IMR-90 (cell line): ENCODE measurements at regions not wholly inside any gene's neighbourhood (a gene's known extent, or its start where the extent isn't known, plus 50 kb on each side); places are given as distances from the start of the nearest gene placed in this dataset.

Experiments used
- ATAC-seq: fragments of 200-7000 bp; cut with Tn5 transposase; 2 replicates; pipeline ENCODE4 v1.9.1; 2020; ENCODE audit warnings: low read depth, mild to moderate bottlenecking, moderate library complexity
- BruUV-seq: library from RNA; stranded (reverse); fragments of 400-500 nt; replicated peaks from 2 replicates; lab custom pipeline; 2021; lab: Mats Ljungman, UMichigan
- CTCF ChIA-PET: fragments of 300-600 bp; formaldehyde crosslinking; extraction: SDS; loops from one replicate; lab custom pipeline; 2021; ENCODE audit warnings: antibody characterized with exemption; lab: Yijun Ruan, JAX
- POLR2A ChIA-PET: fragments of 300-600 bp; sonication (Branson Sonifier 250); formaldehyde crosslinking; loops from one replicate; lab custom pipeline; 2022; ENCODE audit warnings: antibody characterized with exemption; ENCODE audit not compliant: unreplicated experiment; lab: Charles Lee
- DNase-seq: peaks from one replicate; pipeline ENCODE4 v3.0.0; 2013
- H2AFZ ChIP-seq: replicated peaks from 2 replicates; pipeline ENCODE3; 2013; ENCODE audit warnings: low read length, mild to moderate bottlenecking; ENCODE audit not compliant: poor library complexity
- H2AK5ac ChIP-seq: 2 replicates; pipeline ENCODE4 v1.6.1; 2013; ENCODE audit warnings: low read depth, low read length, inconsistent platforms
- H2AK9ac ChIP-seq: replicated peaks from 2 replicates; pipeline ENCODE3; 2013; ENCODE audit warnings: mild to moderate bottlenecking, low read depth, low read length, moderate library complexity; ENCODE audit not compliant: poor library complexity
- H2BK120ac ChIP-seq: 2 replicates; pipeline ENCODE4 v1.6.1; 2013; ENCODE audit warnings: low read depth, low read length, inconsistent platforms
- H2BK15ac ChIP-seq: 3 replicates; pipeline ENCODE4 v1.6.1; 2013; ENCODE audit warnings: low read depth, low read length, inconsistent platforms
- H2BK20ac ChIP-seq: 2 replicates; pipeline ENCODE4 v1.6.1; 2013; ENCODE audit warnings: low read depth, mild to moderate bottlenecking, inconsistent platforms, low read length, moderate library complexity
- H2BK5ac ChIP-seq: 2 replicates; pipeline ENCODE4 v1.6.1; 2013; ENCODE audit warnings: mild to moderate bottlenecking, low read depth, low read length, inconsistent platforms; ENCODE audit not compliant: poor library complexity, severe bottlenecking
- H3K14ac ChIP-seq: replicated peaks from 2 replicates; pipeline ENCODE4 v1.6.1; 2013; ENCODE audit warnings: low read depth, low read length, inconsistent platforms
- H3K18ac ChIP-seq: 2 replicates; pipeline ENCODE4 v1.6.1; 2013; ENCODE audit warnings: low read depth, low read length, control low read depth
- H3K23ac ChIP-seq: 2 replicates; pipeline ENCODE4 v1.6.1; 2013; ENCODE audit warnings: low read depth, low read length, inconsistent platforms
- H3K27ac ChIP-seq: 2 replicates; pipeline ENCODE4 v1.5.1; 2013; ENCODE audit warnings: mild to moderate bottlenecking, control low read depth, low read length; ENCODE audit not compliant: insufficient read depth
- H3K27me3 ChIP-seq: 2 replicates; pipeline ENCODE4 v1.6.1; 2013; ENCODE audit warnings: low read length; ENCODE audit not compliant: control insufficient read depth, insufficient read depth
- H3K36me3 ChIP-seq: 2 replicates; pipeline ENCODE4 v1.6.1; 2013; ENCODE audit warnings: low read length, mixed read lengths; ENCODE audit not compliant: control insufficient read depth, insufficient read depth
- H3K4ac ChIP-seq: 2 replicates; pipeline ENCODE4 v1.6.1; 2013; ENCODE audit warnings: low read depth, low read length, inconsistent platforms
- H3K4me1 ChIP-seq: 2 replicates; pipeline ENCODE4 v1.6.1; 2013; ENCODE audit warnings: low read length, mixed read lengths; ENCODE audit not compliant: control insufficient read depth, insufficient read depth
- H3K4me2 ChIP-seq: 2 replicates; pipeline ENCODE4 v1.6.1; 2013; ENCODE audit warnings: low read depth, mild to moderate bottlenecking, control low read depth, low read length, moderate library complexity
- H3K4me3 ChIP-seq: 2 replicates; pipeline ENCODE4 v1.5.1; 2013; ENCODE audit warnings: low read depth, mild to moderate bottlenecking, control low read depth, low read length, moderate library complexity; ENCODE audit not compliant: insufficient read depth
- H3K56ac ChIP-seq: 2 replicates; pipeline ENCODE4 v1.6.1; 2013; ENCODE audit warnings: low read length, inconsistent platforms; ENCODE audit not compliant: insufficient read depth; ENCODE audit errors: extremely low read depth
- H3K79me1 ChIP-seq, 2 experiments: 2 replicates each; pipeline ENCODE4 v1.6.1; 2013; ENCODE audit warnings: low read length in 2 of 2, inconsistent platforms in 1 of 2, low read depth in 1 of 2
- H3K9ac ChIP-seq: 2 replicates; pipeline ENCODE4 v1.6.1; 2013; ENCODE audit warnings: low read depth, low read length, control low read depth
- H3K9me1 ChIP-seq: 2 replicates; pipeline ENCODE4 v1.6.1; 2013; ENCODE audit warnings: low read length, inconsistent platforms; ENCODE audit not compliant: insufficient read depth
- H3K9me3 ChIP-seq: 2 replicates; pipeline ENCODE4 v1.6.1; 2013; ENCODE audit warnings: low read length; ENCODE audit not compliant: control insufficient read depth, insufficient read depth
- H4K20me1 ChIP-seq: 2 replicates; pipeline ENCODE4 v1.6.1; 2013; ENCODE audit warnings: low read length, inconsistent platforms; ENCODE audit not compliant: insufficient read depth
- H4K5ac ChIP-seq: 2 replicates; pipeline ENCODE4 v1.6.1; 2013; ENCODE audit warnings: mild to moderate bottlenecking, low read depth, low read length, control low read depth
- H4K8ac ChIP-seq, 2 experiments: 2 replicates each; pipeline ENCODE4 v1.6.1; 2013; ENCODE audit warnings: low read depth in 2 of 2, low read length in 2 of 2, control low read depth in 1 of 2, inconsistent platforms in 1 of 2
- H4K91ac ChIP-seq: 2 replicates; pipeline ENCODE4 v1.6.1; 2013; ENCODE audit warnings: low read depth, low read length, inconsistent platforms; ENCODE audit not compliant: insufficient read depth
- CHD1 ChIP-seq: IDR thresholded peaks from 2 replicates; pipeline ENCODE4 v1.6.1; 2012; ENCODE audit warnings: low read depth, low read length, improper control_type of control experiment
- ELK1 ChIP-seq: fragments of 150-350 bp; IDR thresholded peaks from 2 replicates; pipeline ENCODE4 v1.6.1; 2016; ENCODE audit warnings: low read depth, mild to moderate bottlenecking, low read length, moderate library complexity, borderline replicate concordance
- MAFK ChIP-seq: IDR thresholded peaks from 2 replicates; pipeline ENCODE4 v1.6.1; 2012; ENCODE audit warnings: low read depth, low read length, improper control_type of control experiment
- MAZ ChIP-seq: IDR thresholded peaks from 2 replicates; pipeline ENCODE4 v1.6.1; 2012; ENCODE audit warnings: low read depth, mild to moderate bottlenecking, low read length, improper control_type of control experiment, moderate library complexity, borderline replicate concordance
- MXI1 ChIP-seq: IDR thresholded peaks from 2 replicates; pipeline ENCODE4 v1.6.1; 2012; ENCODE audit warnings: low read depth, mild to moderate bottlenecking, low read length, moderate library complexity, borderline replicate concordance
- USF2 ChIP-seq: fragments of 150-350 bp; IDR thresholded peaks from 2 replicates; pipeline ENCODE4 v1.6.1; 2017; ENCODE audit warnings: mild to moderate bottlenecking, antibody characterized with exemption, low read length, low read depth
- WGBS, 2 experiments: methylation state at CpG; one replicate each; pipeline versions ENCODE4 v1.1.5 to v1.1.7; 2013; ENCODE audit warnings: missing lambda C conversion rate in 2 of 2; ENCODE audit not compliant: insufficient read length in 1 of 2; ENCODE audit errors: extremely low coverage in 2 of 2; 5-methylcytosine and 5-hydroxymethylcytosine counted together
- dilution Hi-C: fragments of 300-500 bp; cut with HindIII; formaldehyde crosslinking; loops from one replicate; pipeline ENCODE4 v1.14.3; 2018; ENCODE audit warnings: low sequenced_read_pairs; ENCODE audit not compliant: unreplicated experiment
- in situ Hi-C: fragments of 300-500 bp; cut with MboI; formaldehyde crosslinking; loops from 3 replicates; pipeline ENCODE4 v1.14.3; 2019; ENCODE audit warnings: low sequenced_read_pairs, inconsistent platforms, mixed read lengths
- intact Hi-C: fragments of 100-400 bp; cut with micrococcal nuclease; formaldehyde crosslinking; loops from 2 replicates; pipeline ENCODE4 v1.10.0; 2022

- Histone ChIP-seq H2BK120ac (no peak overlapping the region), H3K4me2 (no peak overlapping the region), H3K9me1 (no peaks in the 10 kb centered on the region; the same call in 1 of the 2 replicates), H2AK9ac (no peak overlapping the region), H4K5ac (no peak overlapping the region), H4K91ac (no peak overlapping the region), H4K8ac (no peak overlapping the region), H3K23ac (no peak overlapping the region), H3K4ac (no peak overlapping the region), H2AFZ (no peak overlapping the region), H2BK5ac (no peak overlapping the region), H3K27me3 (no peaks in the 10 kb centered on the region), H3K9ac (no peak overlapping the region), H3K18ac (no peak overlapping the region), H3K14ac (no peak overlapping the region), H3K4me3 (no peak overlapping the region), H3K79me1 (no peaks in the 10 kb centered on the region), H3K36me3 (no peaks in the 10 kb centered on the region), H3K4me1 (peaks cover 5% of the 10 kb centered on the region; the same call in 1 of the 2 replicates), H4K20me1 (no peaks in the 10 kb centered on the region), H2BK15ac (no peak overlapping the region), H3K27ac (no peak overlapping the region), H3K9me3 (no peaks in the 10 kb centered on the region), H3K56ac (no peak overlapping the region), H2AK5ac (no peak overlapping the region), H2BK20ac (no peak overlapping the region)
- intact Hi-C loops, result no loop called here
- DNase-seq (no peak), ATAC-seq (no peak)
- WGBS, 2 experiments, result no CpG with 5 or more reads among the region's 2 CpGs
- TF ChIP-seq CHD1, result no peak
- TF ChIP-seq MXI1, result no peak
- TF ChIP-seq ELK1, result no peak
- TF ChIP-seq MAZ, result no peak
- no peak for TF ChIP-seq MAFK
- TF ChIP-seq USF2, result no peak
- in situ Hi-C loops, result no loop called here
- no TSS peak for BruUV-seq
- dilution Hi-C loops, result no loop called here
- POLR2A ChIA-PET, result no interaction called here
- CTCF ChIA-PET, result no interaction called here
These were observed 672.1 kb downstream of the OTOL1 start for GRCh38 chr3:162168715-162169114.
